NOMO-1 treated with dmso at 0.1 percent for 144 hours (cell line): ENCODE measurements at regions not wholly inside any gene's neighbourhood (a gene's known extent, or its start where the extent isn't known, plus 50 kb on each side); places are given as distances from the start of the nearest gene placed in this dataset.
"Not testable (repeated sequence)": the region's sequence is repeated elsewhere in the genome, so short reads cannot be mapped to it uniquely, and the experiment has no call there.

Experiments
- DNase-seq: peaks from one replicate; lab custom pipeline; 2025; ENCODE audit not compliant: unreplicated experiment; lab: John Stamatoyannopoulos, UW

- no peak for DNase-seq
Measured at GRCh38 chr10:26621243-26621888, 76.1 kb upstream of the PDSS1 start.

DNA sequence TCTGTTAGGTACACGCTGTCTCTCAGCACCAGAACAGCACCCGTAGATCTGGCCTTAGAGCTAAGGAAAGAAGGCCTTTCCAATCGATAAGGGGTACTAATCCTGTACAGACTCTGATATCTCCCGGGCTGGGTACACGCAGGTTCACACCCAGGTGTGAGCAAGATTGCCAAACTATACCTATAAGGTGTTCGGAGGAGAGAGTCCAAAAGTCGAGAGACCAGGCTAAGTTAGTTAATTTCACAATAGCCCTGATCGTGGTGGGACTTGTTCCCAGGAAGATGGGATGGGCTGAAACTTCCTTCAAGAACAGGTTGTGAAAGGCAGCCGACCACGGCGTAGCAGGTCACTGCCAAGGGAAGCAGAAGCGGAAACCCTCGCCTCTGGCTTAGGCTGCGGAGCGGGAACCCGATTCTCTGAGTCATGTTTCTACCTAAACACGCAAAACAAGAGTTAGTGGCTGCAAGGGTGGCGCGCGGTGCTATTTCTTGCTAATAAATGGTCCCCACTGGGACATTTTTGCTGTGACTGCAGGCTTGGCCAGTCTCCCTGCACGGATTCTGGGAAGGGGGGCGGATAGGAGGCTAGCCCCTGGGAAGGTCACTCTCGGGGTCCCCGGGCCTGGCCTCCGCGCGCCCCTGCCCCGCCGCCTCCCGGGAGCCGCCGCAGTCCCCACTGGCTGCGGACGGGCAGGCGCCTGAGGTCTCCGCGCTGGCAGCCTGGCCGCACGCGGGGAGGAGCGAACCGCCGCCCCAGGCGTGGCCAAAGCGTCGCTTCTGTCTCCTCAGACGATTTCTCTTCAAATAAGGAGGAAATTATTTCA, 75.4 kb upstream of the PDSS1 start:
- peak; percentile 73 for DNase-seq

GRCh38 chr10:26622891-26623290, 74.6 kb upstream of the PDSS1 start:
- DNase-seq, result no peak

- no peak for DNase-seq
Measured at GRCh38 chr10:26624006-26624405, 73.5 kb upstream of the PDSS1 start.

DNA sequence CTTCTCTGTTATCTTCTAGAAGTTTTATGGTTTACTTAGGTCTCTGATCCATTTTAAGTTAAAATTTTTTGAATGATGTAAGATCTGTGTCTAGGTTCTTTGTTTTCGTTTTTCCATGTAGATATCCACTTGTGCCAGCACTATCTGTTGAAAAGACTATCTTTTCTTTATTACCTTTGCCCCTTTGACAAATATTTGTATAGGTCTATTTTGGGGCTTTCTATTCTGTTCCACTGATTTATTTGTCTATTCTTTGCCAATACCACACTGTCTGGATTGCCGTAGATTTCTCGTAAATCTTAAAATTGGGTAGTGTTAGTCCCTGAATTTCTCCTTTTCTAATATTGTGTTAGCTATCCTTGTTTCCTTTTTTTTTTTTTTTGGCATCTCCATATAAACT, 71.4 kb upstream of the PDSS1 start:
- no peak for DNase-seq

DNA sequence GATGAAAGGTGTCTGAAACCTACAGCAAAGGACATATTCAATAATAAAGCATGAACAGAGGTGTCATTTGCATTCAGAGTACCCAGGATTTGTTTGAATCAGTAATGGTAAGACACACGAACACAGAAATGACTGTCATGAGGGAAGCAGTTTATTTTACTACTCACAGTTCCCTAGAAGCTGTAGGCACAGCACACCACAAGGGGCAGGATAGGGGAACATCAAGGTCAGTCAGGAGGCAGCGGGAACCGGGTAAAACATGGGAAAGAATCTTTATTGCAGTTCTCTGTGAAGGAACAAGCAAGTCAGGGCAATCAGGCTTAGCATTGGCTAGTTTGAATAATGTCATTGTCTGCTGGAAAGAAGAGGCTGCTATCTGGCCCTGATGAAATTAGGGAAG, 70.2 kb upstream of the PDSS1 start:
- DNase-seq, result no peak

DNA sequence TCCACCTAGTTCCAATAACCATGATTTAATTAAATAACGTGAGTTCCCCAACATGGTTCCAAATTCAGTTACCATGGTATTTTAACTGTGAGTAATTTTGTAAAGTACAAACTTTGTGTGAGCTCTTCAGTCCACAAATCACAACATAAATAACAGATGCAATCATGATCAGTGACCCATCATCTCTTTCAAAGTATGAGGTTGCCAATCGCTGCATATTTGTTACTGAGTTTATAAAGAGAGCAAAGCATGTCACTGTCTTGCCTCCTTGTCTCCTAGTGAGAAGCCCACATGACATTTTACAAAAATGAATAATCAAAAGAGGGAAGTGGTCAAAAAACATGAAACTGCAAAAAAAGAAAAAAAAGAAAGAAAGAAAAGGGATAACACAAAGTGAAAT, 69.1 kb upstream of the PDSS1 start:
- DNase-seq, result peak; percentile 3

DNA sequence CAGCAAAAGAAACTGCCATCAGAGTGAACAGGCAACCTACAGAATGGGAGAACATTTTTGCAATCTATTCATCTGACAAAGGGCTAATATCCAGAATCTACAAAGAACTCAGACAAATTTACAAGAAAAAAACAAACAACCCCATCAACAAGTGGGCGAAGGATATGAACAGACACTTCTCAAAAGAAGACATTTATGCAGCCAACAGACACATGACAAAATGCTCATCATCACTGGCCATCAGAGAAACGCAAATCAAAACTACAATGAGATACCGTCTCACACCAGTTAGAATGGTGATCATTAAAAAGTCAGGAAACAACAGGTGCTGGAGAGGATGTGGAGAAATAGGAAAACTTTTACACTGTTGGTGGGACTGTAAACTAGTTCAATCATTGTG, 65.3 kb upstream of the PDSS1 start:
- DNase-seq, result not testable (repeated sequence)

DNA sequence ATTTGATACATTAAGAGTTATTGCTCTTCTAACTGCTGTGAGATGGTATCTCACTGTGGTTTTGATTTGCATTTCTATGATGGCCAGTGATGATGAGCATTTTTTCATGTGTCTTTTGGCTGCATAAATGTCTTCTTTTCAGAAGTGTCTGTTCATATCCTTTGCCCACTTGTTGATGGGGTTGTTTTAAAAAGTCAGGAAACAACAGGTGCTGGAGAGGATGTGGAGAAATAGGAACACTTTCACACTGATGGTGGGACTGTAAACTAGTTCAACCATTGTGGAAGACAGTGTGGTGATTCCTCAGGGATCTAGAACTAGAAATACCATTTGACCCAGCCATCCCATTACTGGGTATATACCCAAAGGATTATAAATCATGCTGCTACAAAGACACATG, 63.4 kb upstream of the PDSS1 start:
- DNase-seq, result not testable (repeated sequence)

DNA sequence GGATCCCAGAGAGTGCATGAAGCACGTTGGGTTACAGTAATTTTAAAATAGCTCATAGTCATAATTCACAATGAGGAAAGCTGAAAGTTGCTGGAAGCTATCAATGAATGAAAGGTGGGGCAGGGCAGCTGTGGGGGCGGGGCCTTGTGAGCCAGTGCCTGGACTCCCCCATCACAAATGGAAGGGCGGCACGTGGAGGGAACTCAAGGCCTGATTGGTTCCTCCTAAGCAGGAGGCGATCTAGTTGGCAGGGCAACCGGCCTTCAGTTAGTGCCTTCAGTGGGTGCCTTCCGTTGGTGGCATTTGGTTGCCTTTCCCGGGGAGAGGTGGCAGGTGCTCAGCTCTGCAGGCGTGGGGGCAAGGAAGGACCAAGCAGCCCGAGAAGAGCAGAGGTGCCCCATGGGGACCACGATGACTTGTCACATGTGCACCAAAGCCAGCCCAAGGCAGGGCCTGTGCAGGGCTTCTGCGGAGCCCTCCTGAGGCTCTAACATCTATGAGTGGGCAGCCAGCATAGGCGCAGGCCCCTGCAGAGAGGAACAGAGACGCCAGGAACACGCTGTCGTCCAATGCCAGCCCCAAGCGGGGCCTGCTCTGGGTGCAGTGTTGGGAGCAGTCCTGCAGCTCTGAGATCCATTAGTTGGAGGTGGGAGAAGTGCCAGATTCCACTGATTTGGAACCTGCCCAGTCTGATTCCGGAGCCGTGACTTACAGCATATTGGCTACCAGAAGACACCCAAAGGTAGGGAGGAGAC, 59.8 kb upstream of the PDSS1 start:
- no peak for DNase-seq

GRCh38 chr10:26640391-26640790, 57.1 kb upstream of the PDSS1 start:
- DNase-seq, result no peak

DNA sequence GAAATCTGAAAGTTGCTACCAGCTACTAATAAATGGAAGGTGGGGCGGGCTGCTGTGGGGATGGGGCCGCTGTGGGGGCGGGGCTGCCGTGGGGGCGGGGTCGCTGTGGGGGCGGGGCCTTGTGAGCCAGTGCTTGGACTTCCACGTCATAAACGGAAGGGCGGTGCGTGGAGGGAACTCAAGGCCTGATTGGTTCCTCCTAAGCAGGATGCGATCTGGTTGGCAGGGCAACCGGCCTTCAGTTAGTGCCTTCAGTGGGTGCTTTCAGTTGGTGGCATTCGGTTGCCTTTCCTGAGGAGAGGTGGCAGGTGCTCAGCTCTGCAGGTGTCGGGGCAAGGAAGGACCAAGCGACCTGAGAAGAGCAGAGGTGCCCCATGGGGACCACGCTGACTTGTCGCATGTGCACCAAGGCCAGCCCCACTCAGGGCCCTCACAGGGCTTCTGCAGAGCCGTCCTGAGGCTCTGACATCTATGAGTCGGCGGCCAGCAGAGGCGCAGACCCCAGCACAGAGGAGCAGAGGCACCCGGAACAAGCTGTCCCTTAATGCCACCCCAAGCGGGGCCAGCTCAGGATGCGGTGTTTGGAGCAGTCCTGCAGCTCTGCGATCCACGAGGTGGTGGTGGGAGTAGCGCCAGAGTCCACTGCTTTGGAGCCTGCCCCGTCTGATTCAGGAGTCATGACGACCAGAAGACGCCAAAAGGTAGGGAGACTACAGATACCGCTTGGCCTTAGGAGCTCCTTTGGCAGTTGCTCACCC, 54.4 kb upstream of the PDSS1 start:
- DNase-seq, result no peak

DNA sequence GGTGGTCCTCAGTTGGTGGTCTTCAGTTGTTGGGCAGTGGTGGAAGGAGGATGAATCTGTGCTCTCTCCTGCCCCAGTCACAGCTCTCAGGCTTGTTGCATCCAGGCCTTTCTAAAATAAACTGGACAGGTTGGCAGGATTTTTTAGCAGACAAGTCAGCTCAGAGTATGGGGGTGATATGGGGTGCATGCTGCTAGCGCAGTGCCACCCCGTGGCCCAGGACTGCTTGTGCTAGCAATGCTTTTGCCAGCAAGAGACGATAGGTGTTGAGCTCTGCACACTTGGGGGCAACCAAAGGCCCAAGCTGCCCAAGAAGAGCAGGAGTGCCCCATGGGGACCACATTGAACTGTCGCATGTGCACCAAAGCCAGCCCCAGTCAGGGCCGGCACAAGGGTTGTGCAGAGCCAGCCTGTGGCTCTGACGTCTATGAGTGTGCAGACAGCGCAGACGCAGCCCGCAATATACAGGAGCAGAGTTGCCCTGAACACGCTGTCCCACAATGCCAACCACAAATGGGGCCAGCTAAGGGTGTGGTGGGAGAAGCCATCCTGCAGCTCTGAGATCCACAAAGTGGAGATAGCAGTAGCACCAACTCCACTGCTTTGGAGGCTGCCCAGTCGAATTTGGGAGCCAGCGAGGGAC, 49.8 kb upstream of the PDSS1 start:
- DNase-seq, result no peak
